ENCODE measurements at regions not wholly inside any gene's neighbourhood (a gene's known extent, or its start where the extent isn't known, plus 50 kb on each side); places are given as distances from the start of the nearest gene placed in this dataset.

- no peak for TF ChIP-seq EZH2 (IDR thresholded peaks at IDR 0.05; ENCODE audit: borderline replicate concordance, low read depth, low read length, poor library complexity, severe bottlenecking)
- TF ChIP-seq, protein P1, sequence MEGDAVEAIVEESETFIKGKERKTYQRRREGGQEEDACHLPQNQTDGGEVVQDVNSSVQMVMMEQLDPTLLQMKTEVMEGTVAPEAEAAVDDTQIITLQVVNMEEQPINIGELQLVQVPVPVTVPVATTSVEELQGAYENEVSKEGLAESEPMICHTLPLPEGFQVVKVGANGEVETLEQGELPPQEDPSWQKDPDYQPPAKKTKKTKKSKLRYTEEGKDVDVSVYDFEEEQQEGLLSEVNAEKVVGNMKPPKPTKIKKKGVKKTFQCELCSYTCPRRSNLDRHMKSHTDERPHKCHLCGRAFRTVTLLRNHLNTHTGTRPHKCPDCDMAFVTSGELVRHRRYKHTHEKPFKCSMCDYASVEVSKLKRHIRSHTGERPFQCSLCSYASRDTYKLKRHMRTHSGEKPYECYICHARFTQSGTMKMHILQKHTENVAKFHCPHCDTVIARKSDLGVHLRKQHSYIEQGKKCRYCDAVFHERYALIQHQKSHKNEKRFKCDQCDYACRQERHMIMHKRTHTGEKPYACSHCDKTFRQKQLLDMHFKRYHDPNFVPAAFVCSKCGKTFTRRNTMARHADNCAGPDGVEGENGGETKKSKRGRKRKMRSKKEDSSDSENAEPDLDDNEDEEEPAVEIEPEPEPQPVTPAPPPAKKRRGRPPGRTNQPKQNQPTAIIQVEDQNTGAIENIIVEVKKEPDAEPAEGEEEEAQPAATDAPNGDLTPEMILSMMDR (conservative IDR thresholded peaks at IDR 0.05; ENCODE audit: low read depth, low read length) = no peak
- intact Hi-C loops (cut with micrococcal nuclease; ENCODE audit: unreplicated experiment) = no loop called here
- Histone ChIP-seq H3K27ac (ENCODE audit: low read depth, low read length, poor library complexity, severe bottlenecking) (no peak overlapping the region), H3K9me3 (ENCODE audit: low read depth, low read length, poor library complexity, severe bottlenecking) (no peaks in the 10 kb centered on the region), H3K27me3 (replicated peaks; ENCODE audit: insufficient read depth, low read depth, low read length, poor library complexity) (no peaks in the 10 kb centered on the region), H3K4me1 (ENCODE audit: insufficient read depth, low read length, poor library complexity, severe bottlenecking) (no peaks in the 10 kb centered on the region), H3K36me3 (ENCODE audit: insufficient read depth, low read length, poor library complexity, severe bottlenecking) (no peaks in the 10 kb centered on the region), H3K4me3 (ENCODE audit: low read depth, low read length, poor library complexity, severe bottlenecking) (no peak overlapping the region)
- DNase-seq (ENCODE audit: low spot score) = peak; percentile 25
- ChIA-PET CTCF (interaction anchor here (0.7 kb wide), 1 partner anchor 123 kb away, joined by 3 read pairs; no protein-coding TSS in a partner anchor), POLR2A (ENCODE audit: low non-redundant PET) (interaction anchor here (0.6 kb wide), 1 partner anchor 27 kb away, joined by 3 read pairs; no protein-coding TSS in a partner anchor)
- BruUV-seq (replicated peaks) = no TSS peak
These were observed 137.5 kb upstream of the MKLN1 start for GRCh38 chr7:131190146-131190545.

DNA sequence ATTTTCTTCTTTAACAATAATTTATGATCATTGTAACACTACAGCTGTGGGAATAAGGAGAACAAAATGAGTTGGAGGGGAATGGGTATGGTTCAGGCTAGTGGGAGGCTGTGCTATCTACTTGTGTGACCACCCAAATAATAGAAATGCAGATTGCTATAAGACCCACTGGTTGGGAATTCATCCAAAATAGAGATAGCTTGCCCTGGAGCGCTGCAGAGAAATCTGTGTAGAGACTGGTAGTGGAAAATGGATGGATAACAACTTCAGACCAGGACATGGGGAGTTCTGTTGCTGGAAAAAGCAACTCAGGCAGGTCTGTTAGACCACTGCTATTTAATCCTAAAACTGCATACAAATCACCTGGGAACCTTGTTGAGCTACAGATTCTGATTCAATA is 137.1 kb upstream of the MKLN1 start:
- Histone ChIP-seq H3K9me3 (ENCODE audit: low read depth, low read length, poor library complexity, severe bottlenecking) (no peaks in the 10 kb centered on the region), H3K36me3 (ENCODE audit: insufficient read depth, low read length, poor library complexity, severe bottlenecking) (no peaks in the 10 kb centered on the region), H3K27me3 (replicated peaks; ENCODE audit: insufficient read depth, low read depth, low read length, poor library complexity) (no peaks in the 10 kb centered on the region), H3K4me3 (ENCODE audit: low read depth, low read length, poor library complexity, severe bottlenecking) (no peak overlapping the region), H3K4me1 (ENCODE audit: insufficient read depth, low read length, poor library complexity, severe bottlenecking) (no peaks in the 10 kb centered on the region), H3K27ac (ENCODE audit: low read depth, low read length, poor library complexity, severe bottlenecking) (no peak overlapping the region)
- intact Hi-C loops (cut with micrococcal nuclease; ENCODE audit: unreplicated experiment) = no loop called here
- DNase-seq (ENCODE audit: low spot score) = no peak
- TF ChIP-seq, protein P1 (conservative IDR thresholded peaks at IDR 0.05; ENCODE audit: low read depth, low read length) = no peak
- TF ChIP-seq EZH2 (IDR thresholded peaks at IDR 0.05; ENCODE audit: borderline replicate concordance, low read depth, low read length, poor library complexity, severe bottlenecking) = no peak
- ChIA-PET CTCF (interaction anchor here (0.7 kb wide), 1 partner anchor 123 kb away, joined by 3 read pairs; no protein-coding TSS in a partner anchor), POLR2A (ENCODE audit: low non-redundant PET) (interaction anchor here (0.6 kb wide), 1 partner anchor 27 kb away, joined by 3 read pairs; no protein-coding TSS in a partner anchor)
- BruUV-seq (replicated peaks) = no TSS peak

GRCh38 chr7:131194070-131194865 is 133.4 kb upstream of the MKLN1 start:
- POLR2A ChIA-PET (ENCODE audit: low non-redundant PET) = no interaction called here
- intact Hi-C loops (cut with micrococcal nuclease; ENCODE audit: unreplicated experiment) = no loop called here
- no TSS peak for BruUV-seq (replicated peaks)

More at GRCh38 chr7:131194070-131194865, 133.4 kb upstream of the MKLN1 start:
- Histone ChIP-seq H3K27me3 (replicated peaks; ENCODE audit: insufficient read depth, low read depth, low read length, poor library complexity) (no peaks in the 10 kb centered on the region), H3K36me3 (ENCODE audit: insufficient read depth, low read length, poor library complexity, severe bottlenecking) (no peaks in the 10 kb centered on the region), H3K27ac (ENCODE audit: low read depth, low read length, poor library complexity, severe bottlenecking) (no peak overlapping the region), H3K4me3 (ENCODE audit: low read depth, low read length, poor library complexity, severe bottlenecking) (no peak overlapping the region), H3K9me3 (ENCODE audit: low read depth, low read length, poor library complexity, severe bottlenecking) (no peaks in the 10 kb centered on the region), H3K4me1 (ENCODE audit: insufficient read depth, low read length, poor library complexity, severe bottlenecking) (no peaks in the 10 kb centered on the region)
- no peak for DNase-seq (ENCODE audit: low spot score)
- TF ChIP-seq EZH2 (IDR thresholded peaks at IDR 0.05; ENCODE audit: borderline replicate concordance, low read depth, low read length, poor library complexity, severe bottlenecking) = no peak
- TF ChIP-seq, protein P1 (conservative IDR thresholded peaks at IDR 0.05; ENCODE audit: low read depth, low read length) = no peak
- CTCF ChIA-PET = no interaction called here

Measured in A673 (cell line).